Activated CD8-positive, alpha-beta memory T cell treated with anti-CD3 and anti-CD28 coated beads for 36 hours (primary cell): ENCODE measurements at regions not wholly inside any gene's neighbourhood (a gene's known extent, or its start where the extent isn't known, plus 50 kb on each side); places are given as distances from the start of the nearest gene placed in this dataset.

Experiments
- CTCF ChIA-PET: fragments of 350-600 bp; sonication (Branson Sonifier 250); formaldehyde crosslinking; loops from one replicate; lab custom pipeline; 2021; ENCODE audit warnings: antibody characterized with exemption; lab: Charles Lee
- POLR2A ChIA-PET: fragments of 350-600 bp; sonication (Branson Sonifier 250); formaldehyde crosslinking; loops from one replicate; lab custom pipeline; 2021; ENCODE audit warnings: antibody characterized with exemption; lab: Charles Lee

GRCh38 chr12:75917083-75917482 is 114.5 kb downstream of the PHLDA1 start:
- POLR2A ChIA-PET, result no interaction called here
- CTCF ChIA-PET, result interaction anchor here (0.5 kb wide), 1 partner anchor 15 kb away, joined by 3 read pairs; no protein-coding TSS in a partner anchor

- POLR2A ChIA-PET, result interaction anchor here (0.5 to 0.7 kb wide), 5 partner anchors 20 to 133 kb away, joined by 3 to 6 read pairs (median 4); no protein-coding TSS in a partner anchor
- CTCF ChIA-PET, result interaction anchor here (0.8 kb wide), 1 partner anchor 54 kb away, joined by 3 read pairs; no protein-coding TSS in a partner anchor
Observed at GRCh38 chr12:75913502-75914351, 117.8 kb downstream of the PHLDA1 start.

- POLR2A ChIA-PET, result no interaction called here
- CTCF ChIA-PET, result interaction anchor here (1.7 kb wide), 1 partner anchor 121 kb away, joined by 7 read pairs; the partner anchor contains the start of gene PHLDA1
Observed at GRCh38 chr12:75909714-75910656, 121.6 kb downstream of the PHLDA1 start.

- ChIA-PET POLR2A (no interaction called here), CTCF (no interaction called here)
Observed at GRCh38 chr12:75908961-75909605, 122.5 kb downstream of the PHLDA1 start.

- ChIA-PET CTCF (no interaction called here), POLR2A (no interaction called here)
Observed at GRCh38 chr12:75905922-75906321, 125.7 kb downstream of the PHLDA1 start.

GRCh38 chr12:75900781-75901254 is 130.8 kb downstream of the PHLDA1 start:
- ChIA-PET POLR2A (no interaction called here), CTCF (no interaction called here)

GRCh38 chr12:75900226-75900625 is 131.3 kb downstream of the PHLDA1 start:
- CTCF ChIA-PET, result no interaction called here
- POLR2A ChIA-PET, result no interaction called here

- POLR2A ChIA-PET, result no interaction called here
- CTCF ChIA-PET, result no interaction called here
Observed at GRCh38 chr12:75894965-75895754, 136.4 kb downstream of the PHLDA1 start.

GRCh38 chr12:75893765-75894164 is 137.8 kb downstream of the PHLDA1 start:
- CTCF ChIA-PET, result no interaction called here

GRCh38 chr12:75892731-75893408 is 138.7 kb downstream of the PHLDA1 start:
- POLR2A ChIA-PET, result no interaction called here

More at GRCh38 chr12:75893765-75894164, 137.8 kb downstream of the PHLDA1 start:
- POLR2A ChIA-PET, result no interaction called here

GRCh38 chr12:75891072-75891471 is 140.5 kb downstream of the PHLDA1 start:
- POLR2A ChIA-PET, result no interaction called here
- CTCF ChIA-PET, result no interaction called here

More at GRCh38 chr12:75892731-75893408, 138.7 kb downstream of the PHLDA1 start:
- CTCF ChIA-PET, result interaction anchor here (0.6 kb wide), 1 partner anchor 644 kb away, joined by 5 read pairs; no protein-coding TSS in a partner anchor

GRCh38 chr12:75890660-75891059 is 140.9 kb downstream of the PHLDA1 start:
- ChIA-PET CTCF (no interaction called here), POLR2A (no interaction called here)

- CTCF ChIA-PET, result interaction anchor here (1.0 kb wide), 1 partner anchor 33 kb away, joined by 3 read pairs; no protein-coding TSS in a partner anchor
- POLR2A ChIA-PET, result no interaction called here
Observed at GRCh38 chr12:75890141-75890540, 141.4 kb downstream of the PHLDA1 start.

- ChIA-PET POLR2A (no interaction called here), CTCF (interaction anchor here (1.0 kb wide), 1 partner anchor 32 kb away, joined by 3 read pairs; no protein-coding TSS in a partner anchor)
Observed at GRCh38 chr12:75888874-75889613, 142.5 kb downstream of the PHLDA1 start.

- ChIA-PET CTCF (no interaction called here), POLR2A (no interaction called here)
Observed at GRCh38 chr12:75888399-75888798, 143.2 kb downstream of the PHLDA1 start.

- ChIA-PET CTCF (no interaction called here), POLR2A (no interaction called here)
Observed at GRCh38 chr12:75887979-75888378, 143.6 kb downstream of the PHLDA1 start.

GRCh38 chr12:75884465-75884985 is 147.1 kb downstream of the PHLDA1 start:
- ChIA-PET POLR2A (no interaction called here), CTCF (interaction anchor here (0.5 kb wide), 1 partner anchor 156 kb away, joined by 3 read pairs; no protein-coding TSS in a partner anchor)
